ENCODE measurements at regions not wholly inside any gene's neighbourhood (a gene's known extent, or its start where the extent isn't known, plus 50 kb on each side); places are given as distances from the start of the nearest gene placed in this dataset.

- no peak for ATAC-seq
- H3K4me3 ChIP-seq, result no peak overlapping the region
- no peak overlapping the region for H3K27ac ChIP-seq
- intact Hi-C loops (cut with DNase I), result no loop called here
- WGBS, 4 donors, result 87 to 96% (median 94%) methylated on average over 2 of the region's 2 CpGs
- no peak for TF ChIP-seq CTCF (IDR thresholded peaks at IDR 0.05)
- no peak for TF ChIP-seq POLR2A (IDR thresholded peaks at IDR 0.05)
- no peaks in the 10 kb centered on the region for H3K36me3 ChIP-seq
- H3K27me3 ChIP-seq, result no peaks in the 10 kb centered on the region
- H3K4me1 ChIP-seq, result no peaks in the 10 kb centered on the region
- no peak for DNase-seq
- H3K9me3 ChIP-seq, result no peaks in the 10 kb centered on the region
Measured at GRCh38 chr16:62353355-62353754, 317.1 kb upstream of the CDH8 start.

GRCh38 chr16:62342216-62342615 lies 306.0 kb upstream of the CDH8 start:
- intact Hi-C loops (cut with DNase I), result no loop called here
- Histone ChIP-seq H3K9me3 (no peaks in the 10 kb centered on the region), H3K27ac (no peak overlapping the region), H3K27me3 (no peaks in the 10 kb centered on the region), H3K36me3 (no peaks in the 10 kb centered on the region), H3K4me1 (no peaks in the 10 kb centered on the region), H3K4me3 (no peak overlapping the region)
- no peak for ATAC-seq
- 71 to 77% (median 76%) methylated on average over 2 of the region's 2 CpGs for WGBS, 4 donors
- no peak for DNase-seq
- TF ChIP-seq POLR2A (IDR thresholded peaks at IDR 0.05) (no peak), CTCF (IDR thresholded peaks at IDR 0.05) (no peak)

GRCh38 chr16:62335356-62335755 lies 299.1 kb upstream of the CDH8 start:
- H3K9me3 ChIP-seq, result peaks cover 0 to 4% (median 0%) of the 10 kb centered on the region in 12 donors
- TF ChIP-seq CTCF (IDR thresholded peaks at IDR 0.05) (no peak), POLR2A (IDR thresholded peaks at IDR 0.05) (no peak)
- intact Hi-C loops (cut with DNase I), result no loop called here
- H3K36me3 ChIP-seq, result no peaks in the 10 kb centered on the region
- DNase-seq (no peak), ATAC-seq (no peak)
- H3K27me3 ChIP-seq, result no peaks in the 10 kb centered on the region
- no peak overlapping the region for H3K4me3 ChIP-seq
- no peaks in the 10 kb centered on the region for H3K4me1 ChIP-seq
- H3K27ac ChIP-seq, result no peak overlapping the region

DNA sequence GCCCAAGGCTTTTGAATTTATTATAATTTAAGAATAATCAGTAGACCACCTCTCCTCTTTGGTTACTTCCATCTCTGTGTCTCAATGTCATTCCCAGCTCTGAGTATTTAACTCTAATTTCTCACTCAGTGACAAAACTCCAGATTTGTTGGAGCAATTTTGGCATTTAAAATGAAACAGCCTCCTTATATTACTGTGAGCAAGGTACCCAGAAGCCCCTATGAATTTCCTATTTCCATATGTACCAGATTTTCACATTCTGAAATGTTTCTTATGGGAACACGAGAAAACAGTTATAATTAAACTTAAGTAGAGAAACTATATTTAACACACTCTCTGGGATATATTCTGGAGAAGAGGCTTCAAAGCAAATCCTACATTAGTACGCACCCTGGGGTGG lies 285.4 kb upstream of the CDH8 start:
- no peak for ATAC-seq
- no peaks in the 10 kb centered on the region for H3K36me3 ChIP-seq
- no peak overlapping the region for H3K4me3 ChIP-seq
- peaks cover 0 to 6% (median 0%) of the 10 kb centered on the region in 12 donors for H3K9me3 ChIP-seq
- intact Hi-C loops (cut with DNase I), result no loop called here
- H3K4me1 ChIP-seq, result no peaks in the 10 kb centered on the region
- 68 to 85% (median 81%) methylated on average over 2 of the region's 2 CpGs for WGBS, 4 donors
- DNase-seq, result no peak
- no peaks in the 10 kb centered on the region for H3K27me3 ChIP-seq
- TF ChIP-seq CTCF (IDR thresholded peaks at IDR 0.05), result no peak
- no peak for TF ChIP-seq POLR2A (IDR thresholded peaks at IDR 0.05)
- no peak overlapping the region for H3K27ac ChIP-seq
